ENCODE measurements at regions not wholly inside any gene's neighbourhood (a gene's known extent, or its start where the extent isn't known, plus 50 kb on each side); places are given as distances from the start of the nearest gene placed in this dataset.

GRCh38 chr7:130966246-130967009 is 232.4 kb upstream of the KLF14 start:
- TF ChIP-seq CTCF (IDR thresholded peaks at IDR 0.05): no peak
- TF ChIP-seq POLR2A (IDR thresholded peaks at IDR 0.05): no peak
